Hindlimb muscle (tissue), 1 donor: ENCODE measurements at regions not wholly inside any gene's neighbourhood (a gene's known extent, or its start where the extent isn't known, plus 50 kb on each side); places are given as distances from the start of the nearest gene placed in this dataset.
"Not testable (repeated sequence)": the region's sequence is repeated elsewhere in the genome, so short reads cannot be mapped to it uniquely, and the experiment has no call there.

ENCODE experiments used
- DNase-seq: peaks from one replicate; pipeline ENCODE4 v3.0.0-alpha.2; 2013

DNA sequence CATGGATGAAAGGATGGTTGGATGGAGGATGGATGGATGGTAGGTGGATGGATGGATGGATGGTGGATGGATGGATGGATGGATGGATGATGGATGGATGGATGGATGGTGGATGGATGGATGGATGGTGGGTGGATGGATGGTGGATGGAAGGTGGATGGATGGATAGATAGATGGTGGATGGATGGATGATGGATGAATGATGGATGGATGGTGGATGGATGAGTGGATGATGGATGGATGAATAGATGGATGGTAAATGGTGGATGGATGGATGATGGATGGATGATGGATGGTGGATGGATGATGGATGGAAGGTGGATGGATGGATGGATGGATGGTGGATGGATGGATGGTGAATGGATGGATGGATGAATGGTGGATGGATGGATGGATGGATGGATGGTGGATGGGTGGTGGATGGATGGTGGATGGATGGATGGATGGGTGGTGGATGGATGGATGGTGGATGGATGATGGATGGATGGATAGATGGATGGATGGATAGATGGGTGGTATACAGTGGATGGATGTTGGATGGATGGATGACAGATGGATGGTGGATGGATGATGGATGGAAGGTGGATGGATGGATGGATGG lies 350.8 kb downstream of the BRD1 start:
- DNase-seq, result no peak

- DNase-seq, result no peak
Measured at GRCh38 chr22:49476176-49476575, 351.5 kb downstream of the BRD1 start.

DNA sequence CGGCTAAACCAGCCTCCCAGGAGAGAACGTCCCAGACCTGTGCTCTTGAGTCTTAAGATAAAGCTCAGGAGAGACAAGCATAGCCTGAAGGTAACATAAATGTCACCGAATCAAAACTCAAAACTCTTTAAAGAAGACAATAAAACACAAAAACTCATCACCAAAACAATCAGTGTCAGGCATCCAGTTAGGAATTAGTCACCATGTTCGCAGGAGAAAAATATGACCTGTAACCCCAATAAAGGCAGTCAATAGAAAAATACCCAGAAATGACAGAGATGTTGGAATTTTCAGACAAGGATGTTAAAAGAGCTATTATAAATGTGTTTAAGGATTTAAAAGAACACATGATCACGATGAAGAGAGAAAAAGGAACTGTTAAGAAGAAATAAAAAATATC lies 352.4 kb downstream of the BRD1 start:
- no peak for DNase-seq

DNA sequence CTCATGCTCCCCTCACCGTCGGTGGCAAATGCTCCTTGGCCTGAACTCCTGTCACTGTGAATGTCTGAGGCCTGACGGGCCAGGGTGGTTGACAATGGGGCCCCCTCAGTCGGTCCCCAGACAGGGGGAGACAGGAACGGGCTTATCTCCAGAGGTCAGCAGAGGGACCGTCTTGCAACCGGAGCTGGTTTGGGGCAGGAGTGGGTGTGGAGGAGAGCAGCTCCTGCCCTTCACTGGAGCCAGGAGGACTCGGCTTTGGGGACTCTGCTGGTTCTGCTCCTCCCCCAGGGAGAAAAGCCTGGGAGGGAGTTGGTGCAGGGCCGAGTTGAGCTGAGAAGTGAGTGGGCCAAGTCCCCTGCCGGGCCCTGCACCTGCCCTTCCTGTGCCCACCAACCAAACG lies 354.4 kb downstream of the BRD1 start:
- no peak for DNase-seq

GRCh38 chr22:49470741-49471503 lies 356.8 kb downstream of the BRD1 start:
- no peak for DNase-seq

DNA sequence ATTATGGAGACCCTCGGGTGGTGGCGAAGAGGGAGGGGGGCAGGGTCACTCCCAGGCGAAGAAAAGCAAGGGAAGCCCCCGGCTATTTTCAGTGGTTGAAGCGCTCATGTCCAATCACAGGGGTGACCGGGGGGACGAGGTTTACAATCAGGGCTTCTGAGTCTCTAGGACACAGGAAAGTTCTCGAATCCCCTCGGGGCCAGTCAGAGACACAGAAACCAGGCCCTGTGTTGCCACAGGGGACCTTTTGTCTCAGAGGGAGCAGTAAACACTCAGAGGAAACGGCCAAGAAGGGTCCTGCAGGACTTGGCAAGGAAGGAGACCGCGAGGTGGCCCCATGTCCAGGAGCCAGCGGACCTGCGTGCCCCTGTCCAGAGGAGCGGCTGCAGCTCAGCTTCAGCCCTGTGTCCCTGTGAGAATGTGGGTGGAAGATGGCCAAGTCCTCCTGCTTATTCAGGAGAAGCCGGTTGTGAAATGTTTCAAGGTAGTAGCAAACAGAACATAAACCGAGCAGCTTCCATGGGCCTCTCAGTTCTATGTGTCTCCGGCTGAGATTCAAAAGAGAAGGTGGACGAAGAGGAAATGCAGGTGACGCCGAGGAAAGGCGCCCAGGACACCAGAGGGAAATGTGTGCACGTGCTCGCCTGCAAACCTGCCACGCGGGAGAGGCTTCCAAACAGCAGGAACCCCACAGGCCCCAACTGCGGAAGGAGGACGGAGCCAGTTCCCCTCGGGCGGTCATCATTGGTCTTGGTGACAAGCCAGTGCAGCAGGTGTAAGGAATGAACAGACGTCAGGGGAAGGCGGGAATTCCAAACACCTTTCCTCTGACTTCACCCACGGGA lies 357.6 kb downstream of the BRD1 start:
- no peak for DNase-seq

DNA sequence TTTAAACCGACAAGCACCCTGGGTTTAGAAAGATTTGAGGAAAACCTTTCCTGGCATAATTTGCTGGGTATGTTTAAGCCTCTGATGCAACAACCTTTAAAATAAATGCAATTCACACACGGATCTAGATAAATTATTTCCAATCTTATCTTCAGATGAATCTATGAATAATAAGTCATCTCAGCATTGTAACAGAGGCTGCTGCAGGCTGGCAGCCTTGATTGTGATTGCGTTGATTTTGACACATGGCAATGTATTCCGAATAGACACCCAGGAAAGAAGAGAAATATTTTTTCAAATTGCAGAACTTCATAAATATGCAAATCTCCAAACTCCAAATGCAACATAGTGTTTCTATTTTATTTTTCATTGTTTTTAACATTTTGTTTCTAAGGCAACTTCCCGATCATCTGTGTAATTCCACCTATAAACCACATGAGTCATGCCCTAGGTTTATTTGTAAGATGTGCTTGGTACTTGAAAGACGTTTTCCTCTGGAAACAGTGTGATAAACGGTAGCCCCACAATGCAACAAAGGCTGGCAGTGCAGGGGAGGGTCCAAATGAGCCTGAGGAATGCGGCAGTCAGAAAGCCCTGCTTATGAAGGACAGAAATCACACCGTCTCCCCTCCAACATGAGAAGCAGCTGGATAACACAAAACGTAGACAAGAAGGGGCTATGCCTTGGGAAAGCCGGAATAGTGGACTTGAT lies 359.0 kb downstream of the BRD1 start:
- no peak for DNase-seq

DNA sequence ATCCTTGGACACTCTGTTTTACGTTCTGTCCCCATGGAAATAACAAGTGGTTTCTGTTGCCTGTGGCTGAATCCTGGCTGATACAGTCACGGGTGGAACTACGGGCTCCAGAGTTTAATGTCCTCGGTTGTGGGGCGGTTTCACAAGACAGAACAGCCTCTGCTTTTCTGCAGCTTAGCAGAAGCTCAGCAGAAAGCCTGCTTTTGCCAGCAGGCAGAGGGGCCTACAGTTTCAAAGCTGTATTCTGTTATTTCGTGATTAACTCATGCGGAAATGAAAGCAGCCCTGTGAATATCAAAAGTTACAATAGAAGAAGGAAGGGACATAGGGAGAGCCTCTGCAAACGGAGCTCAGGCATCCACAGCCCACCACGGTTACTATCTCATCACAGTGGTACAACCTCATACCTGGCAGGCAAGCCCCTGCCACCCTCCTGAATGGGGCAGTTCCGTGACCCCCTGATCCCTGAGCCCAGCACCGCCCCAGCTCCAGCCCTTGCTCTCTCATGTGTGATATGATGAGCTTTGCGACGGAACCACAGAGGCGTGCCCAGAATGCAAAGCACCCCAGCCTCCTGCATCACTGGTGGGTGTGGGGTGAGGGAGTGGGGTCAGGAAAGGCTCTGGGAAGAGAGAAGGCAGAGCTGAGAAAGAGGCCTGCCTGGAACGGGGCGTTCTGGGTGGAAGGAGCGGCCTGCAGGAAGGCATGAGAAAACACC lies 360.6 kb downstream of the BRD1 start:
- DNase-seq, result no peak

DNA sequence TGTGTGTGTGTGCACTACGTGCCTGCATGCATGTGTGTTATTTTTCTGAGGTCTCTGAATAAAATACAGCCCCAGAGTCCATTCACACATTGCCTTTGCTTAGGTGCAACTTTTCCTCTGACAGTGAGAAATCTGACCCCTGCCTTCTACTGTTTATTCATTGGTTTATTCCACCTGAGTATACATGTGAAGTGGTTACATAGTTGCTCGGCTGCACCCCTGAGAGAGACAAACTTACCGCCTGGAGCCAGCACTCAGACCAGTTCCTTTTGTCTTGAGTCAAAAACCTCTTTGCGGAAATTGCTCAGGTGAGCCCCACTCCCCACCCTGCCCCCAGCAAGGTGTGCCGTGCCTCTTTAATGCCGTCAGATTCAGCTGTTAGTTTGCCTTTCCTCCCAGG lies 363.6 kb downstream of the BRD1 start:
- no peak for DNase-seq

DNA sequence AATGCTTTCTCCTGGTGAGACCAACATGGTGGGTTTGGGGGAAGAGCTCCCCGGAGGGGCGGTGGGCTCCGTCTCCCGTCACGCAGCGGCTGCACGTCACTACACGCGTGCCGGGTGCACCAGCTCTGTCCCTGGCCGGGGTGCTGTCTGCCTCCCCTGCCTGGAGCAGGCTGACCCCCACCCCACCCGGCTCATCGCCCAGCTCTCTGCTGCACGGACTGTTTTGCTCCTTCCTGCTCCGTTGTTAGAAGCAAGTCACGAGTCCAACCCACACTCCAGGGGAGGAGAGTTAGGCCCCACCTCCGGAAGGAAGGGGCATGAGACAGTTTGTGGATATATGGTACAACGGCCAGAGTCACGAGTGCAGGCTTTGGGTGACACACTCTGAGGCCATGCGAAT lies 364.9 kb downstream of the BRD1 start:
- no peak for DNase-seq

DNA sequence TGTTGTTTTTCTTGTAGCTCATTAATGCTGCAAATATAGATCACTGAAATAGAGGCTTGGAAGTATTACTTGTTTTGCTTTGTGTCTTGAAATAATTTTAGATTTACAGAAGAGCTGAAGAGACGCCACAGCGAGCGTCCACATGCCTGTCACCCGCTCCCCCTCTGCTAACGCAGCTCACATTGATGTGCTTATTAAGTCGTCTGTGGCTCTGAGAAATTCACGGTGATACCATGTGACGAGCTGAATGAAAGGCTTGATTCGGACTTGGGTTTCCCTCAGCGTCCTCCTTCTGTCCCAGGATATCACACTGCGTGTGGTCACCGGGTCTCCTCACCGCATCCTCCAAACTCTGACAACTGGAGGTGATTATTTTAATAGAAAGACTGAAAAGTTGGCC lies 365.4 kb downstream of the BRD1 start:
- no peak for DNase-seq

GRCh38 chr22:49461674-49462073 lies 366.0 kb downstream of the BRD1 start:
- no peak for DNase-seq

- DNase-seq, result no peak
Measured at GRCh38 chr22:49460592-49461281, 366.9 kb downstream of the BRD1 start.

- no peak for DNase-seq
Measured at GRCh38 chr22:49460091-49460490, 367.6 kb downstream of the BRD1 start.

- DNase-seq, result no peak
Measured at GRCh38 chr22:49458708-49459099, 369.0 kb downstream of the BRD1 start.

DNA sequence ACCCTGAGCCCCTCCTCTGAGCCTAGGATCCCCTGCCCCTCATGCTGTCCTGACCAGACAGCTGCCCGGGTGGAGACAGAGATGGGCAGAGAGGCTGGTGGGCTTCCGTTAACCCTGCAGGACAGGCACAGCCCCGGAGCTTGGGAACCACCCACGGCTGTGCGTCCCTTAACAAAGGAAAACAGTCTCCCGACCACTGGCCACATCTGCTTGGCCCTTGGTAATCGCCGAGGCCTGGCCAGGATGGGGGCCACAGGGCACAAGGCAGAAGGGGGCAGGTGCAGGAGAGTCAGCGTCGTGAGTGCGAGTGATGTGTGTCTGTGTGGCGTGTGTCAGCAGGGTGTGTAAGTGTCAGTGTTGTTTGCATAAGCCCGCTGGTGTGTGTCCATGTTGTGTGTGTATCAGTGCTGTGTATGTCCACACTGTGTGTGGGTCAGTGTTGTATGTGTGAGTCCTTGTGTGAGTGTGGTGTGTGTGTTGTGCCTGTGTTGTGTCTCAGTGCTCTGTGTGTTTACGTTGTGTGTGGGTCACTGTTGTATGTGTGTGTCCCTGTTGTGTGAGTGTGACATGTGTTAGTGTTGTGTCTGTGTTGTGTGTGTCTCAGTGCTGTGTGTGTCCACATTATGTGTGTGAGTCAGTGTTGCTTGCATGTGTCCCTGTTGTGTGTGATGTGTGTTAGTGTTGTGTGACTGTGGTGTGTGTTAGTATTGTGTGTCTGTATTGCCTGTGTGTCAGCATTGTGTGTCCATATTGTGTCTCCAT lies 369.5 kb downstream of the BRD1 start:
- no peak for DNase-seq

DNA sequence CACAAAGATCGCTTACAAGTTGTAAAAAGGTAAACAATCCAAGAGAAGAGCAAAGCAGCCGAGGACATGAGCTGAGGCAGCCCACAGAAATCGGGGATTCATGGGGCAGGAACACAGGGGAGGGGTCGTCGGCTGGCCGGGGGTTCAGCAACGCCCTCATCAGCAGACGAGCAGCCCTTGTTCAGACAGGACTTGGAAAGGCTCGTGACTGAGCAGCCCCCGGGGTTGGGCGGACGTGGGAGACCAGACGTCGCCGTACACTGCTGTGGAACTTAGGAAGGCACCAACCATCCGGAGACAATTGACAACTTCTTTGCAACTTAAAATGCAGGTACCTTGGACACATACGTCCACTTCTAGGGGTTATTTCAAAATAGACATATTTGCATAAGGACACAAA lies 370.5 kb downstream of the BRD1 start:
- no peak for DNase-seq

- DNase-seq, result no peak
Measured at GRCh38 chr22:49455595-49455994, 372.1 kb downstream of the BRD1 start.

DNA sequence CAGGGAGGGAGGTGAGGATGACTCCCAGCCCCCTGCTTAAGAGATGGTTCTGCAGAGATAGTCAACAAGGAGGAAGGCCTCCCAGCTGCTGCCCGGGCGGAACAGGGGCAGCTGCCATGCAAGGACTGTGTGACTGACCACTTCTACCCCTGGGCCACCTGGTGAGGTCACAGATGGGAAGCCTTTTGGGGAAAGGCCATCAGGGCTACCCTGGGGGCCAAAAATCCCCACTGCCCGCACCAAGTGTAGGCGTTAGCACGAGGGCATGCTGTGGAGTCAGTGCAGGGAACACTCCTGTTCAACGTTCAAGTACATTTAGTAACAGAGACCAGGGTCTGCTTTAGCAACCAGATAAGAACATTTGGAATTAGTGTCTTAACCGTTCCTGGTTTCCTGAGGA lies 372.9 kb downstream of the BRD1 start:
- DNase-seq, result no peak

GRCh38 chr22:49453771-49454170 lies 373.9 kb downstream of the BRD1 start:
- DNase-seq, result no peak

DNA sequence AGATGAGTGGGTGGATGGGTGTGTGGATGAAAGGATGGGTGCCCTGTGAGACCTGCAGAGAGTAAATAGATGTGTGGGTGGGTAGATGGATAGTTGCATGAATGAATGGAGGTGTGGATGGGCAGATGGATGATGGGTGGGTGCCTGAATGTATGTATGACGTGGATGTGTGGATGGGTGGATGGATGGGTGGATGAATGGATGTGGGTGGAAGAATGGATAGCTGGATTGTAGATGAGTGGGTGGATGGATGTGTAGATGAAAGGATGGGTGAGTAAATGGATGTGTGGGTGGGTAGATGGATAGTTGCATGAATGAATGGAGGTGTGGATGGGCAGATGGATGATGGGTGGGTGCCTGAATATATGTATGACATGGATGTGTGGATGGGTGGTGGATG lies 374.7 kb downstream of the BRD1 start:
- not testable (repeated sequence) for DNase-seq
